Ishikawa (cell line): ENCODE measurements at regions not wholly inside any gene's neighbourhood (a gene's known extent, or its start where the extent isn't known, plus 50 kb on each side); places are given as distances from the start of the nearest gene placed in this dataset.

Experiments
- CEBPB ChIP-seq: IDR thresholded peaks from 2 replicates; pipeline ENCODE4 v1.6.1; 2012
- MAX ChIP-seq: IDR thresholded peaks from 2 replicates; pipeline ENCODE4 v1.6.1; 2012
- RAD21 ChIP-seq: IDR thresholded peaks from 2 replicates; pipeline ENCODE4 v1.6.1; 2012; ENCODE audit warnings: low read depth
- REST ChIP-seq: IDR thresholded peaks from 2 replicates; pipeline ENCODE4 v1.6.1; 2012; ENCODE audit warnings: low read depth, mild to moderate bottlenecking
- TAF1 ChIP-seq: IDR thresholded peaks from 2 replicates; pipeline ENCODE4 v1.6.1; 2012; ENCODE audit warnings: low read depth, mild to moderate bottlenecking
- TEAD4 ChIP-seq: IDR thresholded peaks from 2 replicates; pipeline ENCODE4 v1.6.1; 2012
- YY1 ChIP-seq: IDR thresholded peaks from 2 replicates; pipeline ENCODE4 v1.6.1; 2012; ENCODE audit warnings: low read depth

GRCh38 chr1:244271004-244271403 lies 180.7 kb downstream of the ADSS2 start:
- TF ChIP-seq REST, result no peak
- TF ChIP-seq CEBPB, result no peak
- TF ChIP-seq TAF1, result no peak
- TF ChIP-seq RAD21, result no peak
- TF ChIP-seq MAX, result no peak
- TF ChIP-seq YY1, result no peak
- no peak for TF ChIP-seq TEAD4
